Large intestine (tissue), 3 donors: ENCODE measurements at regions not wholly inside any gene's neighbourhood (a gene's known extent, or its start where the extent isn't known, plus 50 kb on each side); places are given as distances from the start of the nearest gene placed in this dataset.

Source experiments
- DNase-seq, 2 donors: peaks; one replicate each; pipeline versions ENCODE4 v3.0.0 to v3.0.0-alpha.2; 2013
- H3K27ac ChIP-seq: one replicate; pipeline ENCODE4 v1.5.1; 2013; ENCODE audit warnings: low read length
- H3K27me3 ChIP-seq: 2 replicates; pipeline ENCODE4 v1.6.1; 2013; ENCODE audit warnings: low read length; ENCODE audit not compliant: control insufficient read depth, insufficient read depth
- H3K36me3 ChIP-seq: 2 replicates; pipeline ENCODE4 v1.6.1; 2013; ENCODE audit warnings: low read length; ENCODE audit not compliant: control insufficient read depth, insufficient read depth
- H3K4me1 ChIP-seq: one replicate; pipeline ENCODE4 v1.6.1; 2013; ENCODE audit warnings: low read length; ENCODE audit not compliant: control insufficient read depth, insufficient read depth
- H3K4me3 ChIP-seq: one replicate; pipeline ENCODE4 v1.5.1; 2013; ENCODE audit warnings: low read length
- H3K9me3 ChIP-seq: one replicate; pipeline ENCODE4 v1.6.1; 2013; ENCODE audit warnings: mild to moderate bottlenecking, low read depth, low read length, moderate library complexity; ENCODE audit not compliant: control insufficient read depth
- WGBS: methylation state at CpG from one replicate; pipeline ENCODE4 v1.1.5; 2013; ENCODE audit warnings: low lambda C conversion rate; ENCODE audit not compliant: insufficient coverage; 5-methylcytosine and 5-hydroxymethylcytosine counted together

GRCh38 chr4:36492041-36492440, 210.6 kb downstream of the DTHD1 start:
- Histone ChIP-seq H3K9me3 (no peaks in the 10 kb centered on the region), H3K27me3 (no peaks in the 10 kb centered on the region), H3K27ac (no peak overlapping the region), H3K4me3 (no peak overlapping the region), H3K36me3 (no peaks in the 10 kb centered on the region), H3K4me1 (no peaks in the 10 kb centered on the region)
- DNase-seq = no peak
- WGBS = no CpG with 5 or more reads among the region's 1 CpG

- no peak for DNase-seq
- H3K4me1 ChIP-seq = no peaks in the 10 kb centered on the region
- no peaks in the 10 kb centered on the region for H3K9me3 ChIP-seq
- H3K27me3 ChIP-seq = no peaks in the 10 kb centered on the region
- no peaks in the 10 kb centered on the region for H3K36me3 ChIP-seq
- H3K4me3 ChIP-seq = no peak overlapping the region
- no peak overlapping the region for H3K27ac ChIP-seq
- no CpG with 5 or more reads among the region's 1 CpG for WGBS
Observed at GRCh38 chr4:36492590-36492989, 211.2 kb downstream of the DTHD1 start.

DNA sequence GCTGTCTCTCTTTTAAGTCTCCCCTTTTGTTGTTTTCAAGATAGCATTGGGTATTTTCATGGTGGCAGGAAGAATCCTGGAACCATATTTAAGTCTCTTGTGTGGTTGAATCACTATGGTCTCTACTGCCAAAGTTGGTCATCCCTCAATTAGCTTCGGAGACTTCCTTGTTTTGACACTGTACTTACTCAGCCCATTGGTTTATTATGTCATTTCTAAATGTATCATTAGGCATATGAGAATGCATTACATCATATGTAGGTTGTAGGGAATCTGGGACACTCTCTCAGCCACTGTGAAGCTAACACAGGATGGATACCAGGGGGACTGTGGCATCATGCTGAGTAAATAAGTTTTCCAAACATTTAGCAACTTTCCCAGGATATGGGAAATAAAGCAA, 211.8 kb downstream of the DTHD1 start:
- Histone ChIP-seq H3K4me1 (no peaks in the 10 kb centered on the region), H3K27me3 (no peaks in the 10 kb centered on the region), H3K36me3 (no peaks in the 10 kb centered on the region), H3K9me3 (no peaks in the 10 kb centered on the region), H3K4me3 (no peak overlapping the region), H3K27ac (no peak overlapping the region)
- WGBS = 83% methylated on average over 1 of the region's 1 CpG
- no peak for DNase-seq

- 87% methylated on average over 1 of the region's 2 CpGs for WGBS
- Histone ChIP-seq H3K4me1 (no peaks in the 10 kb centered on the region), H3K4me3 (no peak overlapping the region), H3K27ac (no peak overlapping the region), H3K27me3 (no peaks in the 10 kb centered on the region), H3K36me3 (no peaks in the 10 kb centered on the region), H3K9me3 (no peaks in the 10 kb centered on the region)
- no peak for DNase-seq
Observed at GRCh38 chr4:36494016-36494415, 212.6 kb downstream of the DTHD1 start.

GRCh38 chr4:36494747-36495146, 213.3 kb downstream of the DTHD1 start:
- no peak overlapping the region for H3K27ac ChIP-seq
- H3K36me3 ChIP-seq = no peaks in the 10 kb centered on the region
- 63% methylated on average over 2 of the region's 2 CpGs for whole genome bisulfite sequencing
- no peaks in the 10 kb centered on the region for H3K9me3 ChIP-seq
- H3K4me3 ChIP-seq = no peak overlapping the region
- no peaks in the 10 kb centered on the region for H3K4me1 ChIP-seq
- no peaks in the 10 kb centered on the region for H3K27me3 ChIP-seq
- no peak for DNase-seq

- H3K4me3 ChIP-seq = no peak overlapping the region
- no peaks in the 10 kb centered on the region for H3K27me3 ChIP-seq
- no peak for DNase-seq
- H3K4me1 ChIP-seq = no peaks in the 10 kb centered on the region
- no peaks in the 10 kb centered on the region for H3K9me3 ChIP-seq
- H3K27ac ChIP-seq = no peak overlapping the region
- no peaks in the 10 kb centered on the region for H3K36me3 ChIP-seq
Observed at GRCh38 chr4:36502350-36502749, 220.9 kb downstream of the DTHD1 start.

DNA sequence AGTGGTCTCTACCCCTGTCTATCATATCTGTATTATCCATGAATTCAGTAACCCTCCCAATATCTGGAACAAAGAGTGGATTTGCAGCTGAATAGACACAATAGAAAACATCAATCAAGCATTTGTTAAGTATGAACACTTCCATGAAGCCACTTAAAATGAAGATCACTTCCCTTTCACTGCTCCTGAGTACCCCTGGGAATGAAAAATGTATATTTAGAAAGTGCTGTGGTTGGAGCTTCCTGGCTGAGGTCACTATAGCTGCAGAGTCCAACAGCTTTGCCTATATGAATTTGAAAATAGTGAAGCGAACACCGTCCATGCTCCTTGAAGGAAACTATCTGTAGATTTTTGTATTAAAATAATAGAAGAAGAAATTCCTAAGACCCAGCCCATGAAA, 227.0 kb downstream of the DTHD1 start:
- DNase-seq = no peak
- no peak overlapping the region for H3K27ac ChIP-seq
- no CpG with 5 or more reads among the region's 2 CpGs for WGBS
- no peaks in the 10 kb centered on the region for H3K27me3 ChIP-seq
- H3K4me3 ChIP-seq = no peak overlapping the region
- no peaks in the 10 kb centered on the region for H3K36me3 ChIP-seq
- no peaks in the 10 kb centered on the region for H3K4me1 ChIP-seq
- H3K9me3 ChIP-seq = no peaks in the 10 kb centered on the region

GRCh38 chr4:36509845-36510244, 228.4 kb downstream of the DTHD1 start:
- no peak for DNase-seq

GRCh38 chr4:36511785-36512184, 230.4 kb downstream of the DTHD1 start:
- Histone ChIP-seq H3K27ac (no peak overlapping the region), H3K4me1 (no peaks in the 10 kb centered on the region), H3K4me3 (no peak overlapping the region), H3K36me3 (no peaks in the 10 kb centered on the region), H3K9me3 (no peaks in the 10 kb centered on the region), H3K27me3 (no peaks in the 10 kb centered on the region)
- WGBS = no CpG with 5 or more reads among the region's 1 CpG
- DNase-seq = no peak

More at GRCh38 chr4:36509845-36510244, 228.4 kb downstream of the DTHD1 start:
- Histone ChIP-seq H3K4me3 (no peak overlapping the region), H3K27ac (no peak overlapping the region), H3K36me3 (no peaks in the 10 kb centered on the region), H3K4me1 (no peaks in the 10 kb centered on the region), H3K9me3 (no peaks in the 10 kb centered on the region), H3K27me3 (no peaks in the 10 kb centered on the region)
- 40% methylated on average over 1 of the region's 3 CpGs for WGBS

- Histone ChIP-seq H3K27ac (no peak overlapping the region), H3K27me3 (no peaks in the 10 kb centered on the region), H3K36me3 (no peaks in the 10 kb centered on the region), H3K9me3 (no peaks in the 10 kb centered on the region), H3K4me3 (no peak overlapping the region), H3K4me1 (no peaks in the 10 kb centered on the region)
- WGBS = 89% methylated on average over 3 of the region's 4 CpGs
- no peak for DNase-seq
Observed at GRCh38 chr4:36516522-36517095, 235.2 kb downstream of the DTHD1 start.

- no peak for DNase-seq
- Histone ChIP-seq H3K4me1 (no peaks in the 10 kb centered on the region), H3K27ac (no peak overlapping the region), H3K9me3 (peaks cover 5% of the 10 kb centered on the region), H3K36me3 (no peaks in the 10 kb centered on the region), H3K27me3 (no peaks in the 10 kb centered on the region), H3K4me3 (no peak overlapping the region)
Observed at GRCh38 chr4:36523182-36523581, 241.8 kb downstream of the DTHD1 start.
